GM13976 (cell line): ENCODE measurements at regions not wholly inside any gene's neighbourhood (a gene's known extent, or its start where the extent isn't known, plus 50 kb on each side); places are given as distances from the start of the nearest gene placed in this dataset.
"Not testable (repeated sequence)": the region's sequence is repeated elsewhere in the genome, so short reads cannot be mapped to it uniquely, and the experiment has no call there.

ENCODE experiments used
- DNase-seq: peaks from one replicate; pipeline ENCODE4 v3.0.0; 2012; ENCODE audit warnings: low spot score
- CTCF ChIP-seq: IDR thresholded peaks from 2 replicates; pipeline ENCODE4 v1.5.1; 2012; ENCODE audit warnings: borderline replicate concordance, mild to moderate bottlenecking; ENCODE audit not compliant: insufficient read depth; ENCODE audit errors: extremely low read depth, missing control alignments, control extremely low read depth
- in situ Hi-C: fragments of 300-500 bp; cut with MboI; formaldehyde crosslinking; loops from one replicate; pipeline ENCODE4 v1.12.0; 2022; ENCODE audit warnings: low sequenced_read_pairs, mixed read lengths, inconsistent platforms; ENCODE audit not compliant: unreplicated experiment

- DNase-seq: no peak
- in situ Hi-C loops: no loop called here
- no peak for TF ChIP-seq CTCF
Observed at GRCh38 chr10:53675177-53675576, 902.6 kb upstream of the MBL2 start.

GRCh38 chr10:53667063-53667462 is 894.5 kb upstream of the MBL2 start:
- no peak for DNase-seq
- in situ Hi-C loops: no loop called here
- TF ChIP-seq CTCF: no peak

DNA sequence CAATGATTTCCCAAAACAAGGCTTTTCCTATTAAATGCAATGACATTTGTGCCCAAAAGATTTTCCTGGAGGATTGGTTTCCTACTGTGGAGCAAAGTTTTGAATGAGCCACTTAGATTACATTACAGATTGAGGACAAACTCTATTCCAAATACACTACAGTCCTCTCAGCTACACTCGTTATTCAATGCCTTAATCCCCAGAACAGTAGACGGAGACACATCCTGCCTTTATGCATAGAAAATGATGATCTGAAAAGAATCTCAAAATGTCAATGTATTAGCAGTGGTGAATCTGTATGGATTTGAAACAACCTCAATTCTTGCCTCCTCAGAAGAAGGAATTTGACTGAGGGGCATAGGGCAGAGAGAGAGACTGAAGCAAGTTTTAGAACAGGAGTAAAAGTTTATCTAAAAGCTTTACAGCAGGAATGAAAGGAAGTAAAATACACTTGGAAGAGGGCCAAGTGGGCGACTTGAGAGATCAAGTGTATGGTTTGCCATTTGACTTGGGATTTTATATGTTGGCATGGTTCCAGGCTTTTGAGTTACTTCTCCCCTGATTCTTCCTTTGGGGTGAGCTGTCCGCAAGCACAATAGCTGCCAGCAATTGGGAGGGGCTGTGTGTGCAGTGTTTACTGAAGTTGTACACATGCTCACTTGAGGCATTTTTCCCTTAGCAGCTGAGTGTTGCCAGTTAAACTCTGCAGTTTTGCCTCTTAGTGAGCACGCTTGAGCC is 891.9 kb upstream of the MBL2 start:
- no peak for DNase-seq
- in situ Hi-C loops: no loop called here
- no peak for TF ChIP-seq CTCF

GRCh38 chr10:53650794-53651193 is 878.2 kb upstream of the MBL2 start:
- no peak for TF ChIP-seq CTCF
- DNase-seq: no peak
- in situ Hi-C loops: no loop called here

DNA sequence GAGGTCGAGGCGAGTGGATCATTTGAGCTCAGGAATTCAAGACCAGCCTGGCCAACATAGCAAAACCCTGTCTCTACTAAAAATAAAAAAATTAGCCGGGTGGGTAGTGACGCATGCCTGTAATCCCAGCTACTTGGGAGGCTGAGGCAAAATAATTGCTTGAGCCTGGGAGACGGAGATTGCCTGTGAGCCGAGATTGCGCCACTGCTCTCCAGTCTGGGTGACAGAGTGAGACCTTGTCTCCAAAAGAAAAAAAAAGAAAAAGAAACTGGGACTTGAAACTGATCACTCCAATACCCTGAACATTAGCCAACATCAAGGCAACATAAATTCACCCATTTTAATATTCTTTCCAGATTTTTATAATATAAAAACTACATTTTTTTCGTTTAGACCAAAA is 874.6 kb upstream of the MBL2 start:
- in situ Hi-C loops, DNase-seq: not testable (repeated sequence)

DNA sequence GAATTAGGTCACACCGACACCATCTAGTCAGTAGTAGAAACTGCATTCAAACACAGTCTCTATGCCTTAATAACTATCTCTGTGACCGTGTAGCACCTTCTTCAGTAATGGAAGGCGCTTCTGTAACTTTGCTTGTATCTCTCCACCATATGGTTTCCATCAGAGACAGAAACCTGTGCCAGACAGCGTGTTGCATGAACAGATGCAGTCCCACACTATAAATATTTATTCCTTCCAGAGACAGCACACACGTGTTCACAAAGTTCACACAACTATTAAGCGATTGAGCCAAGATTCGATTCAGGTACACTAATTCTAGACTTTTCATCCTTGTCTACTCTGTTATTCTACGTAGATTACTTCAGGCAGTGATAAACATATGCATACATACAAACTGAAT is 873.9 kb upstream of the MBL2 start:
- in situ Hi-C loops: no loop called here
- TF ChIP-seq CTCF: no peak
- DNase-seq: no peak

GRCh38 chr10:53645951-53646350 is 873.4 kb upstream of the MBL2 start:
- no peak for TF ChIP-seq CTCF
- in situ Hi-C loops: no loop called here
- DNase-seq: no peak
